GM04503 (cell line): ENCODE measurements at regions not wholly inside any gene's neighbourhood (a gene's known extent, or its start where the extent isn't known, plus 50 kb on each side); places are given as distances from the start of the nearest gene placed in this dataset.
"Not testable (repeated sequence)": the region's sequence is repeated elsewhere in the genome, so short reads cannot be mapped to it uniquely, and the experiment has no call there.

Experiments used
- DNase-seq: peaks from one replicate; pipeline ENCODE4 v3.0.0-alpha.2; 2012; ENCODE audit warnings: low read depth

GRCh38 chr13:86579662-86580061, 780.4 kb upstream of the SLITRK6 start:
- no peak for DNase-seq

GRCh38 chr13:86581706-86582105, 782.5 kb upstream of the SLITRK6 start:
- no peak for DNase-seq

GRCh38 chr13:86584301-86584700, 785.1 kb upstream of the SLITRK6 start:
- DNase-seq: no peak

GRCh38 chr13:86585835-86586234, 786.6 kb upstream of the SLITRK6 start:
- DNase-seq: no peak

- no peak for DNase-seq
Measured at GRCh38 chr13:86591862-86592261, 792.6 kb upstream of the SLITRK6 start.

GRCh38 chr13:86601351-86601750, 802.1 kb upstream of the SLITRK6 start:
- DNase-seq: no peak

GRCh38 chr13:86606264-86606663, 807.0 kb upstream of the SLITRK6 start:
- DNase-seq: no peak

- DNase-seq: no peak
Measured at GRCh38 chr13:86608701-86609100, 809.5 kb upstream of the SLITRK6 start.

GRCh38 chr13:86633346-86633745, 834.1 kb upstream of the SLITRK6 start:
- DNase-seq: no peak

- not testable (repeated sequence) for DNase-seq
Measured at GRCh38 chr13:86651171-86651570, 852.0 kb upstream of the SLITRK6 start.

GRCh38 chr13:86653009-86653408, 853.8 kb upstream of the SLITRK6 start:
- DNase-seq: no peak

- no peak for DNase-seq
Measured at GRCh38 chr13:86655561-86655960, 856.3 kb upstream of the SLITRK6 start.

- no peak for DNase-seq
Measured at GRCh38 chr13:86660090-86660489, 860.9 kb upstream of the SLITRK6 start.

- DNase-seq: no peak
Measured at GRCh38 chr13:86665842-86666241, 866.6 kb upstream of the SLITRK6 start.

- DNase-seq: no peak
Measured at GRCh38 chr13:86673931-86674431, 874.8 kb upstream of the SLITRK6 start.

- no peak for DNase-seq
Measured at GRCh38 chr13:86681223-86681622, 882.0 kb upstream of the SLITRK6 start.

GRCh38 chr13:86684402-86684801, 885.2 kb upstream of the SLITRK6 start:
- no peak for DNase-seq

GRCh38 chr13:86689911-86690310, 890.7 kb upstream of the SLITRK6 start:
- DNase-seq: no peak

- DNase-seq: no peak
Measured at GRCh38 chr13:86692291-86692690, 893.1 kb upstream of the SLITRK6 start.

GRCh38 chr13:86710013-86710412, 910.8 kb upstream of the SLITRK6 start:
- DNase-seq: no peak

- no peak for DNase-seq
Measured at GRCh38 chr13:86710896-86711295, 911.7 kb upstream of the SLITRK6 start.

GRCh38 chr13:86714495-86714894, 915.3 kb upstream of the SLITRK6 start:
- no peak for DNase-seq

- DNase-seq: no peak
Measured at GRCh38 chr13:86725105-86725504, 925.9 kb upstream of the SLITRK6 start.

- no peak for DNase-seq
Measured at GRCh38 chr13:86729206-86729605, 930.0 kb upstream of the SLITRK6 start.

- no peak for DNase-seq
Measured at GRCh38 chr13:86731987-86732386, 932.8 kb upstream of the SLITRK6 start.
